HG02840 (cell line): ENCODE measurements at regions not wholly inside any gene's neighbourhood (a gene's known extent, or its start where the extent isn't known, plus 50 kb on each side); places are given as distances from the start of the nearest gene placed in this dataset.
"Not testable (repeated sequence)": the region's sequence is repeated elsewhere in the genome, so short reads cannot be mapped to it uniquely, and the experiment has no call there.

Source experiments
- ATAC-seq: cut with Tn5 transposase; IDR thresholded peaks from one replicate; pipeline ENCODE4 v1.9.1; 2021; ENCODE audit warnings: mild to moderate bottlenecking, moderate library complexity, moderate number of reproducible peaks; ENCODE audit not compliant: unreplicated experiment, low FRiP score

- ATAC-seq, result no peak
Observed at GRCh38 chr7:126022452-126022851, 1092.8 kb upstream of the POT1 start.

GRCh38 chr7:126016722-126017121 lies 1087.1 kb upstream of the POT1 start:
- no peak for ATAC-seq

GRCh38 chr7:126005064-126005463 lies 1075.4 kb upstream of the POT1 start:
- no peak for ATAC-seq

GRCh38 chr7:126001349-126001748 lies 1071.7 kb upstream of the POT1 start:
- ATAC-seq, result no peak

GRCh38 chr7:125984795-125985194 lies 1055.2 kb upstream of the POT1 start:
- ATAC-seq, result no peak

- no peak for ATAC-seq
Observed at GRCh38 chr7:125971656-125972055, 1042.0 kb upstream of the POT1 start.

- ATAC-seq, result no peak
Observed at GRCh38 chr7:125966278-125967048, 1036.8 kb upstream of the POT1 start.

GRCh38 chr7:125934955-125935354 lies 1005.3 kb upstream of the POT1 start:
- no peak for ATAC-seq

- ATAC-seq, result no peak
Observed at GRCh38 chr7:125934539-125934938, 1004.9 kb upstream of the POT1 start.

- ATAC-seq, result no peak
Observed at GRCh38 chr7:125930848-125931247, 1001.2 kb upstream of the POT1 start.

- no peak for ATAC-seq
Observed at GRCh38 chr7:125927556-125927955, 997.9 kb upstream of the POT1 start.

- no peak for ATAC-seq
Observed at GRCh38 chr7:125926621-125927020, 997.0 kb upstream of the POT1 start.

GRCh38 chr7:125924037-125924436 lies 994.4 kb upstream of the POT1 start:
- ATAC-seq, result no peak

- ATAC-seq, result not testable (repeated sequence)
Observed at GRCh38 chr7:125915381-125915948, 985.8 kb upstream of the POT1 start.

GRCh38 chr7:125908711-125909110 lies 979.1 kb upstream of the POT1 start:
- ATAC-seq, result no peak

- ATAC-seq, result no peak
Observed at GRCh38 chr7:125899577-125899976, 970.0 kb upstream of the POT1 start.

GRCh38 chr7:125892434-125892833 lies 962.8 kb upstream of the POT1 start:
- no peak for ATAC-seq

GRCh38 chr7:125878988-125879387 lies 949.4 kb upstream of the POT1 start:
- no peak for ATAC-seq

GRCh38 chr7:125878235-125878956 lies 948.8 kb upstream of the POT1 start:
- ATAC-seq, result no peak

- ATAC-seq, result no peak
Observed at GRCh38 chr7:125877246-125877645, 947.6 kb upstream of the POT1 start.

GRCh38 chr7:125876431-125876830 lies 946.8 kb upstream of the POT1 start:
- ATAC-seq, result no peak

- no peak for ATAC-seq
Observed at GRCh38 chr7:125871431-125871830, 941.8 kb upstream of the POT1 start.
